ENCODE measurements at regions not wholly inside any gene's neighbourhood (a gene's known extent, or its start where the extent isn't known, plus 50 kb on each side); places are given as distances from the start of the nearest gene placed in this dataset.
"Not testable (repeated sequence)": the region's sequence is repeated elsewhere in the genome, so short reads cannot be mapped to it uniquely, and the experiment has no call there.

- DNase-seq (ENCODE audit: low spot score) = no peak
Measured at GRCh38 chr10:4230036-4230435, 445.0 kb upstream of the KLF6 start.

- DNase-seq (ENCODE audit: low spot score) = no peak
Measured at GRCh38 chr10:4229106-4229505, 444.1 kb upstream of the KLF6 start.

DNA sequence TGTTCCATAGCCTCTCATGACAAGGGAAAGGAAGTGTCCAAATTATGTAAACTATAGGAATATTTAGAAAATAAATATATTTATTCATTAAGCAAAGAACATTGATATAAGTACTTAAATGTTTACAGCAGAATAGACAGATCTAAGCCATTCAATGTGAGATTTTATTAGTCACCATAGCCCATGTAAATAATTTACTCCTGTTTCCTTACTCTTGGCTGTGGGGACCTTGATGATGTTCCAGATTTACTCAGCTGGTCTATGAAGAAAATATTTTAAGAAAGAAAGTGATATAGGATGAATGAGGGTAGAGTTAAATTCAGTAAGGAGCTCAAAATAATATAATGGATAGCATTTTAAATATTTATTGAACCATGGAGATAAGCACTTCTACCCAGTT, 442.6 kb upstream of the KLF6 start:
- DNase-seq (ENCODE audit: low spot score) = no peak

- DNase-seq (ENCODE audit: low spot score) = no peak
Measured at GRCh38 chr10:4226941-4227540, 442.0 kb upstream of the KLF6 start.

DNA sequence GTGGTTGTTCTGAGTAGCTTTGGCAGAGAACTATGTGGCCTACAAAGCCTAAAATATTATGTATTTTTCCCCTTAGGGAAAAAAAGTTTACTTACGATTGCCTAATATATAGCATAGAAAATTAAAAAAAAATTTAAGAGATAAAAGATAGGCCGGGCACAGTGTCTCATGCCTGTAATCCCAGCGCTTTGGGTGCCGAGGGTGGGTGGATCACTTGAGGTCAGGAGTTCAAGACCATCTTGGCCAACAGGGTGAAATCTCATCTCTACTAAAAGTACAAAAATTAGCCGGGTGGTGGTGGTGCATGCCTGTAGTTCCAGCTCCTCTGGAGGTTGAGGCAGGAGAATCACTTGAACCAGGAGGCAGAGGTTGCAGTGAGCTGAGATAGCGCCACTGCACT, 439.2 kb upstream of the KLF6 start:
- no peak for DNase-seq (ENCODE audit: low spot score)

GRCh38 chr10:4221310-4221709, 436.3 kb upstream of the KLF6 start:
- not testable (repeated sequence) for DNase-seq (ENCODE audit: low spot score)

DNA sequence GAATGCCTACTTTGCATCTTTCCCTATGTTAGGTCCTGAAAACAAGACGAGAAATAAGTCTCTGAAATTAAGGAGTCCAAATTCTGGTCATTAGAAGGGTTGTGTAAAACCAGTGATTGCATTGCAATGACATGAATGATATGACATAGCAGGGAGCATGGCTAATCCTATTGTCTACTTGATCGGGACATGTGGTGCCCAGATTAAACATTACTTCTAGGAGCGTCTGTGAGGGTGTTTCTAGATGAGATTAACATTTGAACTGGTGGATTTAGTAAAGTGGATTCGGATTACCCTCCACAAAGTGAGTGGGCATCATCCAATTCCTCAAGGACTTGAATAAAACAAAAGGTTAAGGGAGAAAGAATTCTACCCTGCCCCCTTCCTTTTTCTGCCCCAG, 434.9 kb upstream of the KLF6 start:
- no peak for DNase-seq (ENCODE audit: low spot score)

DNA sequence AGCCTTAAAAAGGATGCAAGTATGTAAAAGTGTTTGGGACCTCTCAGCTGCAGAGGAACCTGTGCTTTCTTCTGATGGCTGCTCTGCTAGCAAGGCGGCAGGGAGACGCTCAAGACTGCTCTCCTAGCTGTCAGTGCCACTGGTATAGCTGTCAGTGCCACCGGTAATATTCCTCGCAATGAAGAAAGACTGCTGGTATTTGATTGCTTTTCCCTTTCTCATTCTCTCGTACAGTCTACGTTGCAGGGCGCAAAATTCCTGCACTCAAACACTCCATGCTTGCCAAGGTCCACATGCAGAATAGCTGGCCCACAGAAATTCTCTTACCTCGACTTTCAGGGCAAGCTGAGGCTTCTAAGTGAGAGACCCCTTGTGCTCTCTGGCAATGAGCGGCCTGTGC, 432.6 kb upstream of the KLF6 start:
- no peak for DNase-seq (ENCODE audit: low spot score)

DNA sequence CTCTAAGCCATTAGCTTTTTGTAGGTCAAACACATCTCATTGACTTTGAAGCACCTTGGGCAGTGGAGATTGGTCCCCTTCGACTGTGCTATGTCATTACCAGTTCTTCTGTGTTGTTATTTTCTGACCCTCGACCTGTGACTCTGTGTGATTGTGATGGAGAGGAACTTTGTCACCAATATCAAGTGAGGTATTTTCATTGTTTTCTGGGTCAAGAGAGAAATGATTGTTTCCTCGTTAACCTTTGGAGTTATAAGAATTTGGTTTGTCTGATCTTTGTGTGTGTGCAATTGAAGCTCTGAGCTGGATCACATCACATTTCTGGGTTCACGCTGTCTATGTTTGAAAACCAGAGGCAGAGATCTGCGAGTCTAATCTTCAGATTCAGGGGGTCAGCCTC, 432.2 kb upstream of the KLF6 start:
- no peak for DNase-seq (ENCODE audit: low spot score)

- no peak for DNase-seq (ENCODE audit: low spot score)
Measured at GRCh38 chr10:4216726-4217125, 431.7 kb upstream of the KLF6 start.

DNA sequence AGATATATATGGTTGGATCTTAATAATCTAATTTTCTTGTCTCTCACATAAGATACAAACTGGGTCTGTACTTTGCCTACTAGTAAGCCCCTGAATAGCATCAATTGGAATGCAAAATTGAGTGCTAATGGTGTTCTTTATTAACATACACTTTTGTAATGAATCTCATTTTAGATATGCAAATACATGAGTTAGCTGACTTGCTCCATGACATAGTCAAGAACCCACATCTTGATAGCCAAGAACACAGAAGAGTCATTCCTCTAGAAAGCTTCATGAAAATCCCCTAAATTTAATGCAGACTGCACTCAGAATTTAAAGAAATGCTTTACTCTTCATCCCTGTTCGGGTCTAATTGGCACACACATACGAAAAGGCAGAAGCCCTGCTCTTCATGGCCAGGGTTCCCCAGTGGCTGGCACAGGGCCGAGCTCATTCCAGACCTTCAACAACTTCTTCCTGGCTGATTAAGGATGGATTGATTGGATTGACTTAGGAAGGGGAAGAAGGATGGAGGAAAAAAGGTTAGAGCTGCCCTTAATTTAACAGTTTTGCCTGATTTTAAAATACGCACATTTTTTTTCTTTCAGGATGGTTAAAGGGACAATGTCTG, 431.1 kb upstream of the KLF6 start:
- no peak for DNase-seq (ENCODE audit: low spot score)

- DNase-seq (ENCODE audit: low spot score) = no peak
Measured at GRCh38 chr10:4215485-4215884, 430.5 kb upstream of the KLF6 start.

DNA sequence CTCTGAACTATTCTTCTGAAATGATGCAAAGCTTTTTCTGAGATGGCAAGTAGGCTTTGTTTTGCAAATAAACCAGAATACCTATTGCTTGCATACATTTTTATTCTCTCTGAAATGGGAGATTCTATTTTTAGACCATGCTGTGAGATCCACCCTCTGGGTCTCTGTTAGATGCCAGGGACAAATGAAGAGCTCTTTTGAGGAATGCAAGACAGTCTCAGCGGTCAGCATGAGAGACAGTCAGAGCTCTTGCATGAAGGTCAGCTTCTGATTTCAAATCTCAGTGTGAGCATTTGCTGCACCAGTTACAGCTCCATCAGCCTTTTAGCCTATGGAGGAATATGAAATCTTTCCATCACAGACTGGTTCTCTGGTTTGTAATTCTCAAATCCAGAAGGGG, 429.9 kb upstream of the KLF6 start:
- DNase-seq (ENCODE audit: low spot score) = no peak

- DNase-seq (ENCODE audit: low spot score) = no peak
Measured at GRCh38 chr10:4213441-4213840, 428.4 kb upstream of the KLF6 start.

DNA sequence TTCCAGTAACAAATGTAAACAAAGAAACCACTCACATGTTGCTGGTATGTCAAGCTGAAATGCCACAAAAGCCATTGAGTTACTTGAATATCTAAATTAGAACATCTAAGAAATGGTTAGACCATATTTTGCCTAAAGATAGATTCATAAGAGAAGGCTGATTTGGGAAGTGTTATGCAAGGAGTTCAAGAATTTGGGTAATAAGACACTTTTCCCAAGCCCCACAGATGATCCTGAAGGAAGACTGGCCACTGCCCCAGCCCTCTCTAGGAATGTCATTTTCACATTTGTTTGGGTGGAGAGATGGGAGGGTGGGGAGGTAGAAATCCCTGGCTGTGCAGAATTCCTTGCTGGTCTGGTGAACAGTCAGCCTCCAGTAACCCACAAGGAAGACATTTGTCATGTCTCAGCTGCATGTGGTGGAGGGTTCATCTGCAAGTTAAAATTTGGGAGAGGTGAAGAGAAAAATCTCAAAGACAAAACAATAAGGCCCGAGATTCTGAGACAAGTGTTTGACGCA, 427.2 kb upstream of the KLF6 start:
- DNase-seq (ENCODE audit: low spot score) = no peak

DNA sequence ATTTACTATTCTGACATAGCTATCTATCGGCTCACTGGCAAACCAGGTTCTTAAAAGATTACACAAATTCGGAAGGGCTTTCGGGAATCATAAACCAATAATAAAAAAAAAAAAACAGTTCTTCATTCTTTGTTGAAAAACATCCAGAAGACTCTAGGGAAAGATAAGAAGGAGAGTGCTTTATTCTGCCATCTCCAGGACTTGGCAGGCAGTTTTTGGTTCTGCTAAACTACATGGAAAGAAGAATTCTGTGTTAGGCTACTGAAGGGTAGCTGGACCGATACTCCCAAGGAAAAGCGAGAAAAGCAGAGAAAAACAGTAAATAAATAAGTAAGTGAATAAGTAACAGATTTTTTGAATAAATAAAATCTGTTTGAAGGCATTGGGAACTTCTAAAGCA, 423.5 kb upstream of the KLF6 start:
- no peak for DNase-seq (ENCODE audit: low spot score)

GRCh38 chr10:4205113-4205512, 420.1 kb upstream of the KLF6 start:
- no peak for DNase-seq (ENCODE audit: low spot score)

- DNase-seq (ENCODE audit: low spot score) = no peak
Measured at GRCh38 chr10:4202938-4203337, 417.9 kb upstream of the KLF6 start.

DNA sequence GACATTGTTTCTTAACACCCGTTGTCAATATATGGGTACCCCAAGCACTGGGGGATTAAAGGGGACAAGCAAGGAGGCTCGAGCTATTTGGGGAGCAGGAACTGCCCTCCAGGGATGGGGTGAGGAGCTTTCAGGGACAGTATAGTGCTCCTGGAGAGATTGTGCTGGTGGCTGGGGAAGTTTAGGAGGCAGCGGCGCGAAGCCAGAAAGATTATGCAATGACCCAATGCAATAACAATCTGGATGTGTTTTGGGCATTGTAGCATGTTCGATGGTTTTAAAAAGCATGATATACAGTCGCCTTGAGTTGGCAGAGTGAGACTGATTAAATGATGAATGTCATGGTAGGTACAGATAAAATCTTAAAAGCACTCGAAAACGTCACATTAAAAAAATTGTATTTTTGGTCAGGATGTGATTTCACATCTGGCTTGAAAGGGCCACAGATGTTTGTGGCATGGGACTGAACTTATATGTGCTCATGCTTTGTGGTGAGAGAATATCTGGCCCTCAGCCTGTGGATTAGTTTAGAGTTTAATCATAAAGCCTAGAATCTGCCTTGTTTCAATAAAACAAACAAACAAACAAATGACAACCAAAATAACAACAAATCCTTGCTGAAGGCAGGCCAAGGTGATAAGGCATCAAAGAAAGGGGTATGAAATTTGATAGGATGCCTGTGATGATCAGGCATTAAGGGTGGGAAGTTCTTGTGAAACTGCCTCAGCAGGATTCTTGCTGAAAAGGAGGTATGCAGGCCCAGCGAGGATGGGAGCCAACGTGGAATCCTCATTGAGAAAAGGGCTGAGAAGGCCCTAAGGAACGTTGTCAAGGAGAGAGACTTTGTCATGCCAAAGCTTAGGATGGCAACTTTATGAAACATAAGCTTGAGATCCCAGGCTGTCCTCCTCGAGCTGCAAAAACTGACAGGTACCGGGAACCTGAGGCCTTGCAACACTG, 417.1 kb upstream of the KLF6 start:
- no peak for DNase-seq (ENCODE audit: low spot score)

- DNase-seq (ENCODE audit: low spot score) = no peak
Measured at GRCh38 chr10:4199196-4199595, 414.2 kb upstream of the KLF6 start.

DNA sequence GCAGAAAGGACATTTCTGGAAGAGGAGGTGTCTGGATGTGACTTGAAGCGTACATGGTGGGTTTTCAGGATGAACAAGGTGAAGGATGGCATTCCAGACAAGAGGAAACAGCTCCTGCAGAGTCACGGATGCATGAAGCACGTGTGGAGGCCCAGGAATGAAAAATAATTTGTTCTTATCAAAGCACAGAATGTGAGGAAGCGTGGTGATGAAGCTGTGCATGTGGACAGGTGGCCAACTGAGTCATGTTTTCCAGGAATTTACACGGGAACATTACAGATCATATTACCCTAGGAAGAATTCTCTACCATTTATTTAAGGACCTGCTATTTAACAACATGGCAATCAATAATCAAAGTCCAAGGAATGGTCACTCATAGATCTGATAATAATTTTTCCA, 413.2 kb upstream of the KLF6 start:
- no peak for DNase-seq (ENCODE audit: low spot score)

GRCh38 chr10:4197676-4198075, 412.7 kb upstream of the KLF6 start:
- DNase-seq (ENCODE audit: low spot score) = no peak
